ENCODE measurements at regions not wholly inside any gene's neighbourhood (a gene's known extent, or its start where the extent isn't known, plus 50 kb on each side); places are given as distances from the start of the nearest gene placed in this dataset.
"Not testable (repeated sequence)": the region's sequence is repeated elsewhere in the genome, so short reads cannot be mapped to it uniquely, and the experiment has no call there.

- TF ChIP-seq TCF15 (CRISPR knock-in tag; IDR thresholded peaks at IDR 0.05) (no peak), ZNF311 (CRISPR knock-in tag; IDR thresholded peaks at IDR 0.05) (no peak), ZNF551 (CRISPR knock-in tag; IDR thresholded peaks at IDR 0.05) (no peak), POLR3G (IDR thresholded peaks at IDR 0.05; ENCODE audit: extremely low read depth, insufficient read length, insufficient replicate concordance) (no peak), BCOR (IDR thresholded peaks at IDR 0.05) (no peak), WHSC1 (IDR thresholded peaks at IDR 0.05; ENCODE audit: low read length) (no peak), ATF4 (CRISPR knock-in tag; IDR thresholded peaks at IDR 0.05) (no peak)
Observed at GRCh38 chr1:148386617-148387016, 96.5 kb downstream of the PPIAL4G start (continued).

- H3K4me1 ChIP-seq (replicated peaks in 1 of 2; ENCODE audit: control insufficient read depth in 2 of 2, insufficient read depth in 2 of 2, low read length in 2 of 2): peaks cover 14 to 19% of the 10 kb centered on the region in 2 experiments; a peak in 4 of 5 replicates
- H3K79me2 ChIP-seq (ENCODE audit: control insufficient read depth, insufficient read depth, low read length); ATAC-seq; H2AFZ ChIP-seq (ENCODE audit: low read depth, low read length); H3K9me3 ChIP-seq (replicated peaks; ENCODE audit: control insufficient read depth, insufficient read depth, low read depth, low read length); DNase-seq (ENCODE audit: extremely low read depth in 1 of 4, low spot score in 3 of 4); POLR2A ChIA-PET; H4K20me1 ChIP-seq (replicated peaks; ENCODE audit: control insufficient read depth, insufficient read depth, low read length); BruUV-seq (replicated peaks); in situ Hi-C loops (cut with MboI); CTCF ChIA-PET (ENCODE audit: low intra/inter-chr PET ratio); H3K4me3 ChIP-seq; intact Hi-C loops (cut with micrococcal nuclease); H3K27ac ChIP-seq (ENCODE audit: extremely low read depth, low read depth, low read length); H3K4me2 ChIP-seq (ENCODE audit: insufficient read depth, low read length); H3K36me3 ChIP-seq (ENCODE audit: control insufficient read depth, insufficient read depth, low read length); H3K27me3 ChIP-seq (ENCODE audit: control insufficient read depth in 2 of 2, insufficient read depth in 2 of 2, low read length in 2 of 2); H3K9me1 ChIP-seq (ENCODE audit: control insufficient read depth, insufficient read depth, low read length); FAIRE-seq; TF ChIP-seq ATF3 (CRISPR knock-in tag; conservative IDR thresholded peaks at IDR 0.05): not testable (repeated sequence)
- H3K9ac ChIP-seq (ENCODE audit: insufficient read depth in 1 of 2, low read depth in 2 of 2, low read length in 2 of 2): peak overlapping the region in 1 of 2 experiments; percentile 74; a peak in 1 of 4 replicates
- TF ChIP-seq ARID1B (IDR thresholded peaks at IDR 0.05) (0 out of 2 replicates have a peak, but pooled peaks have one; percentile 2), NFIC (IDR thresholded peaks at IDR 0.05) (0 out of 2 replicates have a peak, but pooled peaks have one; percentile 0), ATF3 (IDR thresholded peaks at IDR 0.05) (peak; percentile 42; the same call in 1 of the 2 replicates)
- 59% methylated on average over 4 of the region's 4 CpGs for WGBS (ENCODE audit: insufficient coverage, low coverage, missing lambda C conversion rate)
Observed at GRCh38 chr1:148386031-148386398, 97.1 kb downstream of the PPIAL4G start.

All from K562 (cell line).